ENCODE measurements at regions not wholly inside any gene's neighbourhood (a gene's known extent, or its start where the extent isn't known, plus 50 kb on each side); places are given as distances from the start of the nearest gene placed in this dataset.
"Not testable (repeated sequence)": the region's sequence is repeated elsewhere in the genome, so short reads cannot be mapped to it uniquely, and the experiment has no call there.

GRCh38 chr5:17374973-17375742 lies 122.9 kb upstream of the TAF11L2 start:
- no peak for TF ChIP-seq ZFX (IDR thresholded peaks at IDR 0.05; ENCODE audit: borderline replicate concordance)
- no peak for TF ChIP-seq CTCF (IDR thresholded peaks at IDR 0.05)
- H3K27ac ChIP-seq, result no peak overlapping the region

- H3K27ac ChIP-seq, result not testable (repeated sequence)
Measured at GRCh38 chr5:17375886-17376285, 122.1 kb upstream of the TAF11L2 start.

GRCh38 chr5:17378346-17378997 lies 119.6 kb upstream of the TAF11L2 start:
- TF ChIP-seq CTCF (IDR thresholded peaks at IDR 0.05) (no peak), ZFX (IDR thresholded peaks at IDR 0.05; ENCODE audit: borderline replicate concordance) (no peak)
- no peak overlapping the region for H3K27ac ChIP-seq

- TF ChIP-seq ZFX (IDR thresholded peaks at IDR 0.05; ENCODE audit: borderline replicate concordance) (no peak), CTCF (IDR thresholded peaks at IDR 0.05) (no peak)
- no peak overlapping the region for H3K27ac ChIP-seq
Measured at GRCh38 chr5:17379100-17379951, 118.7 kb upstream of the TAF11L2 start.

- no peak for TF ChIP-seq CTCF (IDR thresholded peaks at IDR 0.05)
- no peak for TF ChIP-seq ZFX (IDR thresholded peaks at IDR 0.05; ENCODE audit: borderline replicate concordance)
- H3K27ac ChIP-seq, result no peak overlapping the region
Measured at GRCh38 chr5:17381932-17382331, 116.1 kb upstream of the TAF11L2 start.

- no peak overlapping the region for H3K27ac ChIP-seq
- TF ChIP-seq ZFX (IDR thresholded peaks at IDR 0.05; ENCODE audit: borderline replicate concordance) (no peak), CTCF (IDR thresholded peaks at IDR 0.05) (no peak)
Measured at GRCh38 chr5:17383526-17383925, 114.5 kb upstream of the TAF11L2 start.

- no peak for TF ChIP-seq CTCF (IDR thresholded peaks at IDR 0.05)
- TF ChIP-seq ZFX (IDR thresholded peaks at IDR 0.05; ENCODE audit: borderline replicate concordance), result no peak
- no peak overlapping the region for H3K27ac ChIP-seq
Measured at GRCh38 chr5:17384181-17384580, 113.8 kb upstream of the TAF11L2 start.
